Smooth muscle cell (in vitro differentiated cells): ENCODE measurements at regions not wholly inside any gene's neighbourhood (a gene's known extent, or its start where the extent isn't known, plus 50 kb on each side); places are given as distances from the start of the nearest gene placed in this dataset.
"Not testable (repeated sequence)": the region's sequence is repeated elsewhere in the genome, so short reads cannot be mapped to it uniquely, and the experiment has no call there.

Source experiments
- DNase-seq: peaks from one replicate; lab custom pipeline; 2025; ENCODE audit not compliant: unreplicated experiment; lab: John Stamatoyannopoulos, UW
- H2AFZ ChIP-seq: fragments of 200-600 bp; sonication (generic); 2 replicates; pipeline ENCODE4 v1.6.0; 2016; ENCODE audit warnings: antibody characterized with exemption, low read depth, mild to moderate bottlenecking
- H3F3A ChIP-seq: fragments of 200-600 bp; sonication (generic); 2 replicates; pipeline ENCODE4 v1.6.0; 2017; ENCODE audit warnings: antibody characterized with exemption, low read depth
- H3K27ac ChIP-seq: fragments of 200-600 bp; sonication (generic); 2 replicates; pipeline ENCODE4 v1.5.1; 2016; ENCODE audit warnings: low read depth, mild to moderate bottlenecking
- H3K27me3 ChIP-seq: fragments of 200-600 bp; sonication (generic); 2 replicates; pipeline ENCODE4 v1.6.1; 2016; ENCODE audit warnings: low read depth, mild to moderate bottlenecking
- H3K36me3 ChIP-seq: fragments of 200-600 bp; sonication (generic); 2 replicates; pipeline ENCODE4 v1.5.1; 2016; ENCODE audit warnings: low read depth
- H3K4me1 ChIP-seq: fragments of 200-600 bp; sonication (generic); 2 replicates; pipeline ENCODE4 v1.5.1; 2016; ENCODE audit warnings: low read depth
- H3K4me2 ChIP-seq: fragments of 200-600 bp; sonication (generic); 2 replicates; pipeline ENCODE4 v1.6.0; 2016; ENCODE audit warnings: mild to moderate bottlenecking
- H3K4me3 ChIP-seq: fragments of 200-600 bp; sonication (generic); 2 replicates; pipeline ENCODE4 v1.5.1; 2016; ENCODE audit warnings: mild to moderate bottlenecking
- H3K79me2 ChIP-seq: fragments of 200-600 bp; sonication (generic); 2 replicates; pipeline ENCODE4 v1.6.0; 2016; ENCODE audit warnings: low read depth, mild to moderate bottlenecking
- H3K9ac ChIP-seq: fragments of 200-600 bp; sonication (generic); 2 replicates; pipeline ENCODE4 v1.6.0; 2016; ENCODE audit warnings: low read depth
- H3K9me3 ChIP-seq: fragments of 200-600 bp; sonication (generic); replicated peaks from 2 replicates; pipeline ENCODE4 v1.5.1; 2016; ENCODE audit warnings: low read depth
- H4K20me1 ChIP-seq: fragments of 200-600 bp; sonication (generic); 2 replicates; pipeline ENCODE4 v1.6.0; 2016; ENCODE audit warnings: low read depth
- WGBS: methylation state at CpG from one replicate; pipeline ENCODE4 v1.1.7; 2016; ENCODE audit warnings: low lambda C conversion rate; 5-methylcytosine and 5-hydroxymethylcytosine counted together
- TF ChIP-seq, protein P1 (sequence below): fragments of 200-600 bp; sonication (generic); IDR thresholded peaks from 2 replicates; pipeline ENCODE4 v1.5.1; 2017; ENCODE audit warnings: borderline replicate concordance, mild to moderate bottlenecking, antibody characterized with exemption; ENCODE audit not compliant: insufficient read depth, poor library complexity, severe bottlenecking

DNA sequence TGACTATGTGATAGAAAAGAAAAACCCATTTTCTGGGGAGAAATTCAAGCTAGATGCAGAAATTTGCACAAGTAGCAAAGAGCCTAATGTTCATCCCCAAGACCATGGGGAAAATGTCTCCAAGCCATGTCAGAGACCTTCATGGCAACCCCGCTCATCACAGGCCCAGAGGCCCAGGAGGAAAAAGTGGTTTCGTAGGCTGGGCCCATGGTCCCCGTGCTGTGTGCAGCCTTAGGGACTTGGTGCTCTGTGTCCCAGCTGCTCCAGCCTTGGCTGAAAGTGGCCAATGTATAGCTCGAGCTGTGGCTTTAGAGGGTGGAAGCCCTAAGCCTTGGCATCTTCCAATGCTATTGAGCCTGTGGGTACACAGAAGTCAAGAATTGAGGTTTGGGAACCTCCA lies 711.2 kb upstream of the ZNF608 start:
- Histone ChIP-seq H3K27me3 (no peaks in the 10 kb centered on the region), H4K20me1 (no peaks in the 10 kb centered on the region), H3K4me3 (no peak overlapping the region), H3K79me2 (no peaks in the 10 kb centered on the region), H3K9me3 (no peaks in the 10 kb centered on the region), H3K4me2 (no peak overlapping the region), H3K36me3 (no peaks in the 10 kb centered on the region), H3F3A (no peaks in the 10 kb centered on the region), H3K4me1 (no peaks in the 10 kb centered on the region), H2AFZ (no peak overlapping the region), H3K27ac (no peak overlapping the region), H3K9ac (no peak overlapping the region)
- TF ChIP-seq, protein P1, sequence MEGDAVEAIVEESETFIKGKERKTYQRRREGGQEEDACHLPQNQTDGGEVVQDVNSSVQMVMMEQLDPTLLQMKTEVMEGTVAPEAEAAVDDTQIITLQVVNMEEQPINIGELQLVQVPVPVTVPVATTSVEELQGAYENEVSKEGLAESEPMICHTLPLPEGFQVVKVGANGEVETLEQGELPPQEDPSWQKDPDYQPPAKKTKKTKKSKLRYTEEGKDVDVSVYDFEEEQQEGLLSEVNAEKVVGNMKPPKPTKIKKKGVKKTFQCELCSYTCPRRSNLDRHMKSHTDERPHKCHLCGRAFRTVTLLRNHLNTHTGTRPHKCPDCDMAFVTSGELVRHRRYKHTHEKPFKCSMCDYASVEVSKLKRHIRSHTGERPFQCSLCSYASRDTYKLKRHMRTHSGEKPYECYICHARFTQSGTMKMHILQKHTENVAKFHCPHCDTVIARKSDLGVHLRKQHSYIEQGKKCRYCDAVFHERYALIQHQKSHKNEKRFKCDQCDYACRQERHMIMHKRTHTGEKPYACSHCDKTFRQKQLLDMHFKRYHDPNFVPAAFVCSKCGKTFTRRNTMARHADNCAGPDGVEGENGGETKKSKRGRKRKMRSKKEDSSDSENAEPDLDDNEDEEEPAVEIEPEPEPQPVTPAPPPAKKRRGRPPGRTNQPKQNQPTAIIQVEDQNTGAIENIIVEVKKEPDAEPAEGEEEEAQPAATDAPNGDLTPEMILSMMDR = no peak
- WGBS = 86% methylated on average over 4 of the region's 4 CpGs
- no peak for DNase-seq

DNA sequence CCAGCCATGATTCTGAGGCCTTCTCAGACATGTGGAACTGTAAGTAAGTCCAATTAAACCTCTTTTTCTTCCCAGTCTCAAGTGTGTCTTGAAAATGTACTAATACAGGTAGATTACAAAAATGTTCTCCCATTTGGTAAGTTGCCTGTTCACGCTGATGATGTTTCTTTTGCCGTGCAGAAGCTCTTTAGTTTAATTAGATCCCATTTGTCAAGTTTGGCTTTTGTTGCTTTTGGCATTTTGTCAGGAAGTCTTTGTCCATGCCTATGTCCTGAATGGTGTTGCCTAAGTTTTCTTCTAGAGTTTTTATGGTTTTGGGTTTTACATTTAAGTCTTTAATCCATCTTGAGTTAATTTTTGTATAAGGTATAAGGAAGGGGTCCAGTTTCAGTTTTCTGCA lies 712.5 kb upstream of the ZNF608 start:
- not testable (repeated sequence) for H3K27me3 ChIP-seq, H3K4me2 ChIP-seq, H2AFZ ChIP-seq, H3K4me3 ChIP-seq, H3K9ac ChIP-seq, H3K79me2 ChIP-seq, DNase-seq, H3K36me3 ChIP-seq, H4K20me1 ChIP-seq, H3K4me1 ChIP-seq, H3F3A ChIP-seq, H3K27ac ChIP-seq, H3K9me3 ChIP-seq
- 94% methylated on average over 2 of the region's 2 CpGs for WGBS

GRCh38 chr5:125461641-125462072 lies 715.2 kb upstream of the ZNF608 start:
- DNase-seq = no peak
- TF ChIP-seq, protein P1 = no peak
- H3K79me2 ChIP-seq = no peaks in the 10 kb centered on the region
- no peaks in the 10 kb centered on the region for H3F3A ChIP-seq
- no peaks in the 10 kb centered on the region for H3K27me3 ChIP-seq
- no peaks in the 10 kb centered on the region for H3K36me3 ChIP-seq
- no peak overlapping the region for H3K9ac ChIP-seq
- no peak overlapping the region for H3K27ac ChIP-seq
- H3K4me1 ChIP-seq = no peaks in the 10 kb centered on the region
- 80% methylated on average over 5 of the region's 5 CpGs for WGBS
- H3K9me3 ChIP-seq = no peaks in the 10 kb centered on the region
- H3K4me3 ChIP-seq = no peak overlapping the region
- H4K20me1 ChIP-seq = no peaks in the 10 kb centered on the region
- no peak overlapping the region for H3K4me2 ChIP-seq
- no peak overlapping the region for H2AFZ ChIP-seq

DNA sequence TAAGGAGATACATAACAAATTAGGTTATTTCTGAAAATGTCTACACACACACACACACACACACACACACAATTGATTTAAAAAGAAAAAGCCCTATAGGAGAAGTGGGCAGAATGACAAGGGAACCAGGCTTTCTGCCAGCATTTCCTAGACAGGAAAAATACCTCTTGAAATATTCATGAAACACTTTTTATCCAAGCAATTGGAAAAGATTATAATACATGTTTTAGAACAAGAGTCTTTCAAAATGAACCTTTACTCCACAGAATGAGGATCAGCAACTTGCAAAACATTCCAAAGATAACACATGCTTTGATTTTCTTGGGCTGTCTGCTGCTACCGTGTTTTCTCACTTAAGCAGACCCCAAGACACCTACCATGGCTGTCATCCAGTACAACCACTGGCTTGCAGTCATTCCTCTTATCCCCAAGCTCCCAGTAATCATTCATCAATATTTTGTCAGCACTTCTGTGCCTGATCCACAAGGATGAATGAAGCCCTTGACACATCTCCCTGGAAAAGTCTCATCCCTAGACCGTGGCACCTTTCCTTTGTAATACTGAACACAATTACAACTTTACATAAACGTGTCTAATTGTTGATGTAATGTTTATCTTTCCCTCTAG lies 717.1 kb upstream of the ZNF608 start:
- no peaks in the 10 kb centered on the region for H3K79me2 ChIP-seq
- no peak overlapping the region for H3K4me2 ChIP-seq
- DNase-seq = no peak
- 78% methylated on average over 3 of the region's 3 CpGs for WGBS
- H3K36me3 ChIP-seq = no peaks in the 10 kb centered on the region
- TF ChIP-seq, protein P1 = no peak
- H3K4me1 ChIP-seq = no peaks in the 10 kb centered on the region
- H3K27me3 ChIP-seq = no peaks in the 10 kb centered on the region
- no peak overlapping the region for H3K9ac ChIP-seq
- no peaks in the 10 kb centered on the region for H3K9me3 ChIP-seq
- no peak overlapping the region for H3K4me3 ChIP-seq
- H3K27ac ChIP-seq = no peak overlapping the region
- H2AFZ ChIP-seq = no peak overlapping the region
- no peaks in the 10 kb centered on the region for H4K20me1 ChIP-seq
- H3F3A ChIP-seq = no peaks in the 10 kb centered on the region
